GM18858 (cell line): ENCODE measurements at regions not wholly inside any gene's neighbourhood (a gene's known extent, or its start where the extent isn't known, plus 50 kb on each side); places are given as distances from the start of the nearest gene placed in this dataset.
A peak's percentile ranks its signal among the peaks of the same experiment; 100 is the strongest.
"Not testable (repeated sequence)": the region's sequence is repeated elsewhere in the genome, so short reads cannot be mapped to it uniquely, and the experiment has no call there.

ENCODE experiments used
- ATAC-seq: cut with Tn5 transposase; IDR thresholded peaks from one replicate; pipeline ENCODE4 v1.9.1; 2021; ENCODE audit not compliant: unreplicated experiment

DNA sequence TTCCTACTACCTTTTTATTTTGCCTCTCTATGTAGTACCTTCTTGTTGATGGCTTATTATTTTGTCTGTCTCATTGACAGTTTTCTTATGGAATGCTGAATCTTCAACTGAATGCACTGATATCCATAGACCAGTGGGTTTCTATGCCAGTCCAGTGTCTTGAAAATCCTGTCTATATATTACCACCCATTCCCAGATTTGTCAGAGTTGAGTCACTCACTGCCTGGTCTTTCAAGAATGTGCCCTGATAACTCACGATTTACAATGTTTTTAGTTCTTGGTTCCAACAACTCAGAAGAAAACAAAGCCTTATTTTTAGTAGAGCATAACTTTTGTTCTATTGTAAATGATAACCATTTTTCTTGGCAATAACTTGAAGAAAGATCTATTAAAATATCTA, 606.0 kb upstream of the PITX2 start:
- no peak for ATAC-seq

GRCh38 chr4:111230265-111230664, 607.4 kb upstream of the PITX2 start:
- ATAC-seq: no peak

DNA sequence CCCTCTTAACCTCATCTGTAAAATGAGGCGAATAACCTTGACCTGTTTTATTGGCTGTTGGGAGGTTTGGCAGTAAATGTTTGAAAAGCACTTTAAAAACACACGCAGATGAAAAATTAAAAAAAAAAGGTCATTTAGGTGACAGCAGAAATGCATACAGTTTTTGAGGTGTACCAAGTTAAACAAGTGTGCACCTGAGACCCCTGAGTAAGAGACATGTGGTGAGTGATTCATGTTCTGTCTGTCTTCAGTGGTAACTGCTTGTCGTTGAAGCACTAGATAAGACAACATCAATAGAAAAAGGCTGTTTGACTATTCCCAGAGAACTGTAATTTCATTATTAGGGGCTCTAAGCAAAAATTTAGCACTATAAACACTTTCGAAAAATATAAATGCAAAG, 608.4 kb upstream of the PITX2 start:
- ATAC-seq: no peak

- ATAC-seq: no peak
Observed at GRCh38 chr4:111234939-111235338, 612.1 kb upstream of the PITX2 start.

- ATAC-seq: no peak
Observed at GRCh38 chr4:111263836-111264235, 641.0 kb upstream of the PITX2 start.

DNA sequence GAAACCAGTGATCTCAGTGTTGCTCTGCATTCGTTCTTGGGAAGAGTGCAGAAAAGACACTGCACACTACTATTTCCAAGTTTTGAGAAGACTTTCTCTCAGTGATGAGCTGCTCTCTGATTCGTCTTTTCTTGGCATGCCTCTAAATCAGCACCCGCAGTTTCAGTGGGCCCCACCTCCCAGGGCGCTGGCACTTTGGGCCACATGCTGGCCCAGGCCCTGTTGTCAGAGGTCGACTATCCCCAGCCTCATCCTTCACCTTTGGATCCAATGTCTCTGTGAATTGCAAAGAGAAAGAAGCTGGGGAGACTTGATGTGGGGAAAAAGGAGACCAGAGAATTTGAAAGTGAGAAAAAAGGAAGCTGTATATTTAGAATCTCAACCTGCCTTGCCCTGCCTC, 644.1 kb upstream of the PITX2 start:
- no peak for ATAC-seq

DNA sequence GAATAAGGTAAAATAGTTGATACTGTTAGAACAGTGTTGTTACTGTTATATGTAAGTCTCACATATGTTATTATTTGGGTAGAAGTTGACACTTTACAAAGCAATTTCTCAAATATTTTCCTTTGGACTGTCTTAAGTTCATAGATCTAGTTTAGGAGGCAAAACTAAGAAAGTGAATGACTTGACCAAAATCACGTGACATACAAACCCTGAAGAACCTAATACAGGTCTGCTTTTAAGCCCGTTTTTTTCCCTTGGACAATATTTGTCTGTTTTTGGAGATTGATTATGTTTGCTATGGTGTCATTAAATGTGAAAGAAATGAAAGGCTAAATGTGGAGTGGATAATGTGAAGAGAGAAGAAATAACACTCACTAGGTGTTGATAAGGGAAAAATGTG, 644.9 kb upstream of the PITX2 start:
- no peak for ATAC-seq

- peak; percentile 79 for ATAC-seq
Observed at GRCh38 chr4:111268769-111269414, 646.0 kb upstream of the PITX2 start.

- no peak for ATAC-seq
Observed at GRCh38 chr4:111269439-111269838, 646.6 kb upstream of the PITX2 start.

DNA sequence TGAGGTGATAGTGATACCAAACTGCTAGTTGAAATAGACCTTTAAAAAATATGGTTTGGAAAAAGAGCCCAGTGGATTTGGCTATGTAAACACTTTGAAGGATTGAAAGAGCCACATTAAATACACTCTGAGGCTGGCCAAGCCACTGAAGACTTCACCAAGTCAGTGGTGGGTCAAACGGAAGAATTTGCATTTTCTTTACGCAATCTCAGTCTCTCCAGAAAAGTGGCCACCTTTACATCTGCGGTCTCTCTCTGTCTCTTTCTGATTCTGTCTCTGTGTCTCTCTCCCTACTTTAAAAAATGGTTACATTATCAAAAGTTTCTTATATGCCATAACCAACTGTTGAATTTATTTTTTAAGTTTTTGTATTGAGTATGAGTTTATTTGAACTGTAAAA, 651.2 kb upstream of the PITX2 start:
- no peak for ATAC-seq

DNA sequence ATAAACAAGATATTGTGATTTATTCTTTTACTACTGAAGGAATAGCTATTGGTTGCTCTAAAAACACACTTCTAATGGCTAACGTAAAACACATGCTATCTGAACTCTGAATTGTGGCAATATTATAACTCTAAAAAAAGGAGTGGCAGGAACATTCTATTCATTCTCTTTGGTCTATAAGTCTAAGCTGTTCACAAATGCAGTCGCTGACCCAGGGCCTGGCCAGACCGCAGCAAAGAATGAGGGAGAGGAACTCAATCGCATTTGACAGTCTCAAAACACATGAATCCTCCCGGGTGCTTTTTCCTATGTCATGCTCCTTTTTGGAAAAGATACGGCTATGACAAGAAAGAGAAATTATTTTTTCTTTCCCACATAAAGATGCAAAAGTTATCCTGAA, 651.6 kb upstream of the PITX2 start:
- ATAC-seq: no peak

DNA sequence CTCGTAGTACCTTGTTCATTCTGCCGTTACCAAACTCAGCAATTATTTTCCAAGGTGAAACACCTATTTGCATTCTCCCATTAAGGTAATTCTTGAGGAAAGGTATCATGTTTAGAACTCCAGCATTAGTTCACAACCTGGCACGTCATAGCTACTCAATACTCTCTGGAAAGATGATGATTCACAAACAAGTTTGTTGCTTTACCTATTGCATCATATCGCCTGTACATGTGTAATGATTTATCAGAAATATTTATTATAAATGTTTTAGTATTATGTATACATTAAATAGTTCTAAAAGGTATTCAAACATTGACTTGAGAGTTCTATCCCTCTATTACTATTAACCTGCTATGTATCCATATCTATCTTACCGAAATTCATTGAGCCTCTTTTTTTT, 658.3 kb upstream of the PITX2 start:
- no peak for ATAC-seq

DNA sequence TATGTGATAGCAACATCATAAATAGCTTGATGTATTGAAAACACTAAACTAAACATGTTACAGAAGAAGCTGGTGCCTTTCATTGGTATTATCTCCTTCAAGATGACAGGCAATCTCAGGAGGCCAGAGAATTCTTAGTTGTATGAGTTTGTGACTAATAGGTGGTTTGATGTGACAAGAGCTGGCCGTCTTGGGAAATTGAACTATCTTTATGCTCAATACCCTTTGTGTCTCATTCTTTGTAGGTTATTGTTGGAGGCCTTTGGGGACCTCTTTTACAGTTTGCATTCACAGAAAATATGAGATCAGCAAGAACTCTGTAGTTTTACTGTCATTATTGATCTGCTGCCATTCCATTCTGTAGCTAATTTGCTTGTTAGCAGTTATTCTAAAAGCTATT, 659.2 kb upstream of the PITX2 start:
- ATAC-seq: no peak

GRCh38 chr4:111283066-111283677, 660.3 kb upstream of the PITX2 start:
- ATAC-seq: peak; percentile 76

GRCh38 chr4:111296466-111296865, 673.6 kb upstream of the PITX2 start:
- ATAC-seq: no peak

GRCh38 chr4:111303806-111304205, 680.9 kb upstream of the PITX2 start:
- ATAC-seq: no peak

DNA sequence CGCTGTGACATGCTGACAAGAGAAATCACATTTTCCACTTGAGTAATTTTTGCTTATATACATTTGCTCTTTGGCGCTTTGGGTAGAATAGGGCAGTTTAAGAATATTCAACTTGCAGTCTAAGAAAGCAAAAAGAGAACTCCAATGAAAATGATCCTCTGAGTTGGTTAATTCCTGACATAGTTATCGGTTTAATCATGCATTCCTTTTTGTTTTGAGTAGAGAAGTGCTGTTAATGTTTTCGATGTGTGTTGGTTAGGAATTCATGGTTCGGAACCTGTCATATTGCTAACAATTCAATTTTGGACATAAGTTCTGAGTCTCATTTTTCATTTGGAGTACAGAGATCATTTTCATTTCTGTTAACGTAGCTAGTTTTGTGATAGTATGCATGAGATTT, 700.6 kb upstream of the PITX2 start:
- ATAC-seq: no peak

DNA sequence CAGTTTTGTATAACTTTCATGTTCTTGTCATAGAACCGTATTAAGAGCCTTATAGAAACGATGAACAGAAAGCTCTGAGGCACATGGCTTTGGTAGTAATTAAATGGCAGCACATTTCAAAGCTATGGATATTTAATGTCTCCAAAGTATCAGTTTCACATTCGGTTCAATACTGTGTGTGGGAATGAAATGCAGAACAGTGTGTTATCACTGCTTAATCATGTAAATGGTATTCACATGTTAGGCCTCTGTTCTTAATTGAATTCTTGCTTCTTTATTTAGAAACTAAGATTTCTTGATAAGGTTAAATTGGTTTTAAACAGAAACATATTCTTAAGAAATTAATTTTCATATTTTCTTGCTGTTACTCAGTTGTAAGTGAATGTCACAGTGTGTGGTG, 701.0 kb upstream of the PITX2 start:
- ATAC-seq: no peak

GRCh38 chr4:111326450-111326849, 703.6 kb upstream of the PITX2 start:
- ATAC-seq: no peak

DNA sequence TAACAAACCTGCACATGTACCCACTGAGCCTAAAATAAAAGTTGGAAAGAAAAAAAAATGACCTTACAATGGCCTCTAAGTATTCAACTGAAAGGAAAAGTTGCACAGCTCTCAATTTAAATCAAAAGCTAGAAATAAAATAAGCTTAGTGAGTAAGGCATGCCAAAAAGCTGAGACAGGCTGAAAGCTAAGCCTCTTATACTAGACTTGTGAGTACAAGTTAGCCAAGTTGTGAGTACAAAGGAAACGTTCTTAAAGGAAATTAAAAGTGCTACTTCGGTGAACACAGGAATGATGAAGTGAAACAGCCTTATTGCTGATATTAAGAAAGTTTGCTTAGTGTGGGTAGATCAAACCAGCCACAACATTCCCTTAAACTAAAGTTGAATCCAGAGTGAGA, 707.9 kb upstream of the PITX2 start:
- ATAC-seq: no peak

GRCh38 chr4:111334361-111334760, 711.5 kb upstream of the PITX2 start:
- no peak for ATAC-seq

DNA sequence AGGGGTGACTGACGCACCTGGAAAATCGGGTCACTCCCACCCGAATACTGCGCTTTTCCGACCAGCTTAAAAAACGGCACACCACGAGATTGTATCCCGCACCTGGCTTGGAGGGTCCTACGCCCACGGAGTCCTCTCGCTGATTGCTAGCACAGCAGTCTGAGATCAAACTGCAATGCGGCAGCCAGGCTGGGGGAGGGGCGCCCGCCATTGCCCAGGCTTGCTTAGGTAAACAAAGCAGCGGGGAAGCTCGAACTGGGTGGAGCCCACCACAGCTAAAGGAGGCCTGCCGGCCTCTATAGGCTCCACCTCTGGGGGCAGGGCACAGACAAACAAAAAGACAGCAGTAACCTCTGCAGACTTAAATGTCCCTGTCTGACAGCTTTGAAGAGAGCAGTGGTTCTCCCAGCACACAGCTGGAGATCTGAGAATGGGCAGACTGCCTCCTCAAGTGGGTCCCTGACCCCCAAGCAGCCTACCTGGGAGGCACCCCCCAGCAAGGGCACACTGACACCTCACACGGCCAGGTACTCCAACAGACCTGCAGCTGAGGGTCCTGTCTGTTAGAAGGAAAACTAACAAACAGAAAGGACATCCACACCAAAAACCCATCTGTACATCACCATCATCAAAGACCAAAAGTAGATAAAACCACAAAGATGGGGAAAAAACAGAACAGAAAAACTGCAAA, 714.5 kb upstream of the PITX2 start:
- not testable (repeated sequence) for ATAC-seq

DNA sequence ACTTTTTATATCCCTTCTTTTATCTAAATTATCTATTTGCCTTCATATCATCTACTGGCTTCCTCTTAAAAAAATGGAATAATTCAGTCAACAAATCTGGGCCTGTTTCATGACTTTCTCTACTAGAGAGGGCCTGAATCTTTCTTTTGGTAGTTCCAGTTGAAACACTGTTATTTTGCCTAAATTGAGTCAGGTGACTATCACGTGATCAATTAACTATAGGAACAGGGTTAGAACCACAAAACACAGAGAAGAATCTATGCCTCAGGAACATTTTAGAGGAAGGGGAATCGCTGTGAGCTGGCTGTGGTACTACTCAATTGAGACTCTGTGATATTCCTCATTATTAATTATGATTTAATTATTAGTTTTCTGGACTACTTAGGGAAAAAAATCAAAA, 736.7 kb upstream of the PITX2 start:
- ATAC-seq: no peak
